ENCODE measurements at regions not wholly inside any gene's neighbourhood (a gene's known extent, or its start where the extent isn't known, plus 50 kb on each side); places are given as distances from the start of the nearest gene placed in this dataset.

DNA sequence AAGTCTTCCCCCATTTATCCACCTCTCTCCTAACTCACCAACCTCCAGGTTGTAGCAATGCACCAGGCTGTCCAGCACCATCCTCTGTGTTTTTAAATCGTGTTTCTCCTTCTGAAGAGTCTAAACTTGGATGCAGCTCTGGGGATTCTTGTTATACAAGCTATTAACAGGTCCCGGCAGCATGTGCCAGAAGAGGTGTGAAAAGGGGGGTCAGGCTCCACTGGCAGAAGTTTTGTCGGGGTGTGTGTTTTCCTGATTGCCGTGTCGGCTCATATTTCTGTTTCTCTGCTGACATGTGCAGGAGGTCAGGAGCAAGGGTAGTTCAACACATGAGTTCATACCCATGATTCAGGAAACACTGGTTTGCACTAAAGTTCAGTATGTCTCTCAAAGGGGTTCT, 658.6 kb upstream of the CAMK1G start:
- DNase-seq, result no peak

- no peak for DNase-seq
Measured at GRCh38 chr1:208928349-208929010, 655.0 kb upstream of the CAMK1G start.

- DNase-seq, result no peak
Measured at GRCh38 chr1:208929575-208929974, 653.9 kb upstream of the CAMK1G start.

DNA sequence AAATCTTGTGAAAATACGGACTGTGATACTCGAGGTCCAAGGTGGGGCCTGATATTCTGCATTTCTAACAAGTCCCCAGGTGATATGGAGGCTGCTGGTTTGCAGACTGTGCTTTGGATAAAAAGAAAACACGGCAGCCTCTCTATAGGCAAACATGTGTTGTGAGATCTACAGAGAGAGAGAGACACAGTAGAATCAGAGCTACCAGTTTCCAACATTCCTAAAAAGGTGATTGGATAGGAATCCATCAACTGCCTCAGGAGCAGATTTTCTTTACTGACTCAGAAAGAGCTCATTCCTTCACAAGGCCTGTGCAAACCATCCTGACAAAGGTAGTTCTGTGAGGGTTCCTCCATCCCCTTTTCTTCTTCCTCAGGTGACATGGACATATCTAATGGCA, 651.6 kb upstream of the CAMK1G start:
- DNase-seq, result no peak

- DNase-seq, result no peak
Measured at GRCh38 chr1:208933984-208934525, 649.5 kb upstream of the CAMK1G start.

DNA sequence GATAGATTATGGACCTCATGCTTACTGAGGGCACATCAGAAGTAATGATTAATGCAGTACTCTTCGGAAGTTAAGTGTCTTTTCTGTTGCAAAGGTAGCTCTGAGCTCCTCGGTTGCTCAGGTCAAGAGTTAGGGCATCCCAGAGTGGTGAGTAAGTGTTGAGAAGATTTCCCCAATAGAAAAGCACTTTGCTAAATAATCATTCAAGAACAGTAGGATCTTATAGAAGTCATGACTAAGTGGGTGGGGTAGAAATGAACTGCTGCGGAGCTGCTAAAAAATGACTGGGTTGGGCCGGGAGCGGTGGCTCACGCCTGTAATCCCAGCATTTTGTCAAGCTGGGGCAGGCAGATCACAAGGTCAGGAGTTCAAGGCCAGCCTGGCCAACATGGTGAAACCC, 648.6 kb upstream of the CAMK1G start:
- no peak for DNase-seq

DNA sequence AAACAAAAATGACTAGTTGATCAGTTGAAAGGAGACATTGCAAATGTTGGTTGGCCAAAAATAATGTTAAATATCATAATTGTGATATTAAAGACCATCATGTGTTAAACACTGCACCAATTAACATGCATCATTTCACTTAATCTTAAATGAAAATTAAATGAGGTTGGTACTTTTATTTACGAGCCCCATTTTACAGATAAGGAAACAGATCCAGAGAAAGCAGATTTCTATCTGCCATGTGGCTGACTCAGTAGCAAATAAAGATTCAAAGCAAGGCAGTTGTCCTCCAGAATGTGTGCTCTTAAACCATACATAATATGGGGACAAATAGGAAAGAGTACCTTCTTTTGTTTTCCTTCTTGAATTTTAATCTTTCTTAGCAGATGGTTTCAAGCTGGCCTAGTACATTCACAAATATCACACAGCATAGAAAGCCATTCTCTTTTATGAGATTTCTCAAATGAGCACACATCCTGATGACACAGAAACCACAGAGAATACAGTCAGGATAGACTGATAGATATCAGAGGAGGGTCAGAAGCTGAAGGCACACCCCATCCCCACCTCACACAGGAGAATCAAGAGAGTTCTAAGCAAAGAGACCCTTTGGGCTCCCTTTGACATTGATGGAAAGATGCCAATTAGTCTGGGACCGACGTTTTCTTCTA, 647.9 kb upstream of the CAMK1G start:
- no peak for DNase-seq

DNA sequence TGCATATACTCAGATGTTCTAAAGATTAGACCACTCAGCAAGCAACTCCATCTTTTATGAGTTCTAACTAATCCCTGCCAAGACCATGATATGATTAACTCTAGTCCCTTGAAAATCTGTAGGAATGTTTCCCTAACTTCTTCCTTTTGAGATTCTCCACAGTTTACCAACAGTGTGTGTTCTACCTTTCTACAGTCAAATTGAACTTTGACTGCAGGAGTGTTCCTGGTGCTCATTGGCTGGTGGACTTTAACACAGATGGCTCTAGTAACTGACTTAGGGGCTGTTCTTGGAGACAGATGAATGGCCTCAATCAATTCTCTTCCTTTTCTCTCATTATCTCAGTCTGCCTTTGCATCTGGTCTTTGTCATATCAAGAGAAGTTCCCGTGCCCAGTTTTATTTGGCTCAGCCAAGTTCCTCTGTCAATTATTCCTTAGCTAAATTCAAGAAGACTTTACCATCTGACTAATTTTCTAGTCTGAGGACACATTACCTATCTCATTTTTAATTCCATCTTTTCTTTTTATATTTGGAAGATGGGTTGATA, 643.9 kb upstream of the CAMK1G start:
- DNase-seq, result no peak

DNA sequence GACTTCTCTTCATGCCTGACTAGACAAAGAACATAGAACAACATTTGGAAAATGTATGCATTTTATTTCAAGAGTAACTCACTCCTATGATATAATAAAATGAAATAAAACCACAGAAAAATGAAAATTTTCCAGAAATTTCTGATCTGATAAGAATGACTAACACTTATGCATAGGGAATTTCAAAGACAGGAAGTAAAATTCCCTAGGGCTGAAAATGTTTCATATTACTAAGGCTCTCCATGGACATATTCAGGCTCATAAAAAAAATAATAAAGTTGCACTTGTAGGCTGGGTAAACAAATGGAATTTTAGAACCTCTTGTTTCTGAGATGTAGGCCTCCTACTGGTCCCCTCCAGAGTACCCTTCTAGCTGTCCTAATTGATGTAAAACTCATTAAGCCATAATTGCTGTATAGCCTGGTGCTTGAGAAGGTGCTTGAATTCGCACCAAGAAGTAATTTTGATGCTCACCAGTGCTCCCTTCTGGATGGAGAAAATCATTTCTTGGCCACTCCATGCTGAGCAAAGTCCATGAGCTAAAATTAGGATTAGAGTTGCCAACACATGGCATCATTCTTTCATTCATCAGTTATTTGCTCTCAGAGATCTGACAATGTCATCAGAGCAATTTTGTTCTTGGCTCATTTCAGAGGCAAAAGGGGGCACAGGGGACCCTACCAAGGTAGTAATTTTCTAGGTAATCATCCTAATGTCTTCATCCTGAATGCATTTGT, 641.0 kb upstream of the CAMK1G start:
- DNase-seq, result peak; percentile 31

- DNase-seq, result no peak
Measured at GRCh38 chr1:208943291-208943690, 640.2 kb upstream of the CAMK1G start.

- no peak for DNase-seq
Measured at GRCh38 chr1:208944981-208945451, 638.5 kb upstream of the CAMK1G start.

- DNase-seq, result no peak
Measured at GRCh38 chr1:208950206-208950605, 633.3 kb upstream of the CAMK1G start.

DNA sequence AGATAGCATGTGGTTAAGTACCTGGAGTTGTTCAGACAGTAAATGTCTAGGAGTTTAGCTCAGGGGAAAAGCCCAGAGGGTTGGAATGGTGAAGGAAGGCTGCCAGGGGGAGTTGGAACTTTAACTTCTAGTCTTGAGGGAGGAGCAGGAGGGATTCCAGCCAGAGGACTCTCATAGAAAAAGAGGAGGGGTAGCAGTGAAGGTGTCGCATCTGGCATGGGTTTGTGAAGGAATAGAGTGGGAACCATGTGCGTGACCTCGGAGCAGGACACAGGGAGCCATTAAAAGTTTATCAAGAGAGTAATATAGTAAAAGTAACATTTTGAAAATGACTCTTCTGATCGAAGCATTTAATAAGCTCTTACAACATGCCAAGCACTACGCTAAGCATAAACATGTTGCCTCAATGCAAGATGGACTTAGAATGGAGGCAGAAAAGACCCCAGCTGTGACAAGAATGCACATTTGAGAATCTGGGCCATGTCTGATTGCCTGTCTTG, 632.4 kb upstream of the CAMK1G start:
- DNase-seq, result no peak

- peak; percentile 84 for DNase-seq
Measured at GRCh38 chr1:208951908-208952307, 631.6 kb upstream of the CAMK1G start.

GRCh38 chr1:208962867-208963266, 620.6 kb upstream of the CAMK1G start:
- DNase-seq, result no peak

- no peak for DNase-seq
Measured at GRCh38 chr1:208965351-208965750, 618.2 kb upstream of the CAMK1G start.

DNA sequence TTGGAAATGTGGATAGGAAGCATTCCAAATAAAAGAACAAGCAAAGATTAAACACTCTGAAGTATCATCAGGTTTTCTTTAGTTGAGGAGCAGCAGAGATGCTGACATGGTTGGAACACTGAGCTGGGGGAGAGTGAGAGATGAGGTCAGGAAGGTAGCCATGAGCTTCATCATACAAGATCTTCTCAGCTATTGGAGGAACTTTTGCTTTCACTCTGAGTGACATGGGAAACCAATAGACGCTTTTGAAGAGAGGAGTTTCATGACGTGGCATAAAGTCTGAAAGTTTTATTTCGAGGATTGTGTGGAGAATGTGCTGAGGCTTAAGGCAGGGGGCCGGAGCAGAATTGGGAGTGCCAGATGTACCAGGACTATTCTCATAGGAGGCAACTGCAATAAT, 616.2 kb upstream of the CAMK1G start:
- no peak for DNase-seq

DNA sequence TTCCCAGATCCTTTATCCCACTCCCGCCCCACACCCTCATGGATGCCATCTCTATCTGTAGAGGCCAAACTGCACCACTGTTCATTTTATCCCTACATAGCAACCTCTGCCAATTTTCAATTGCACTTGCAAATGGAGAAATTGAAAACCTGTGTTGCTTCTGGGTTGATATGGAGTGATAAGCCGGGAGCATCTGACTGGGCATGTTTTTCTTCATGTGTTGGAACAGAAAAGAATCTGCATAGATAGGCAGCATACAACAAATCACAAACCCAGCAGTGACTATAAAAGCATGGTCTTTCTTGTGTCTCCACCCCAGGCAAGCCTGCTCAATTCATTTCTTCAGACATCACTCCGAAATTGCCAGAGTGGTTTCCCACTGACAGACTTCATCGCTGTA, 608.8 kb upstream of the CAMK1G start:
- no peak for DNase-seq

DNA sequence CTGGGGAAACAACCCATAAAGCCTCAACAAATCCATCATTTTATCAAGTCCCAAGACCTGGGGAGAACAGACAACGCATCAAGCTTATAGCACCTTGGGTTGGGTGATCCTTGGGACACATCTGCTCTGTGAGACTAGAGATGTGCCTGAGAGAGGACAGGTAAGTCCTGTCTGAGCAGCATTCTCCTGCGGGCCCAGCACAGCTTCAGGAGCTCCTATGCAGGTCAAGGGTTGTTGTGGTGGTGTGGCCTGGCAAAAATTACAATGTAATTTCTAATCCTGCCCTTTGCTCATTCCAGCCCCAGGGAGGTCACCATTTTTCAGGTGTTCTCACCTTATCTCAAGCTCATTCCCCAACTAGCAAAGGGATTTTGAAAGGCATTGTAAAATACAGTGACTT, 608.1 kb upstream of the CAMK1G start:
- no peak for DNase-seq

DNA sequence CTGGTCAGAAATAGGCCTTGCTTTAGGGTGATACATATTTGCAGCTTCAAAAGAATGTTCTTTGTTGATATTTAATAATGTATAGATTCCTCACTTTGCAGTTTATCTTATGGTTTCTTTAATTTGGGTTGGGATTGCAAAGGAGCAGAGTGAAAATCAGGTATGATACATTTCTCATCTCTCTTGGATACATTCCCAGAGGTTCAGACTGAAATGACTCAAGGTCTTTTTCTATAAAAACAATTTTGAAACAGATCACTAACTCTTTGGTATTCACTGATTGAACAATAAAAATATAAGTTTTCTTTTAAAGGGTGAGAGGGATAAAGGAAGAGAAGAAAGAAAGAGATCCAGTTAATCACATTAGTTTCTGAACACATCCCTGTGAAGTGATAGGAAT, 606.5 kb upstream of the CAMK1G start:
- no peak for DNase-seq

GRCh38 chr1:208977638-208978256, 605.8 kb upstream of the CAMK1G start:
- DNase-seq, result no peak

- no peak for DNase-seq
Measured at GRCh38 chr1:208979776-208980175, 603.7 kb upstream of the CAMK1G start.

- no peak for DNase-seq
Measured at GRCh38 chr1:208980605-208981004, 602.9 kb upstream of the CAMK1G start.

Measured in DMS79 treated with DMSO at 0.1 percent for 48 hours (cell line).